H54 (cell line): ENCODE measurements at regions not wholly inside any gene's neighbourhood (a gene's known extent, or its start where the extent isn't known, plus 50 kb on each side); places are given as distances from the start of the nearest gene placed in this dataset.
"Not testable (repeated sequence)": the region's sequence is repeated elsewhere in the genome, so short reads cannot be mapped to it uniquely, and the experiment has no call there.

Experiments used
- DNase-seq: peaks from one replicate; pipeline ENCODE4 v3.0.0; 2011; ENCODE audit warnings: low spot score, mixed read lengths; ENCODE audit not compliant: insufficient read length
- FAIRE-seq: peaks from 3 replicates; lab custom pipeline; 2011; peaks lifted over from hg19 to GRCh38; lab: Jason Lieb, UNC
- POLR2A ChIP-seq: IDR thresholded peaks from 2 replicates; pipeline ENCODE4 v1.6.1; 2011; ENCODE audit warnings: low read depth, mild to moderate bottlenecking, low read length

DNA sequence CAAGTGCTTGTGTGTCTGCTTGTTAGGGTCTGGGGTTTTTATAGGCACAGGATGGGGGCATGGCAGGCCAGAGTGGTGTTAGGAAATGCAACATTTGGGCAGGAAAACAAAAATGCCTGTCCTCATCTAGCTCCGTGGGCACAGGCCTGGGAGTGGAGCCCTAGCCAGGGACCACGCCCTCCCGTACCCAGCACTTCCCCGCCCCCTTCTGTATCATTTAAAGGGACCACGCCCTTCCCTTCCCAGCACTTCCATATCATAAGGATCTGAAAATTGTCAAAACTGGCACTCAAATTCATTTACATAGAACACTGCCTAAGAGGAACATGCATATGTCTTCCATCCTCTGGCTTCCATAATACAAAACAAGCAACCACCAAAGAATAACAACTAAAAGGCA, 185.8 kb downstream of the B3GLCT start:
- DNase-seq = no peak
- no peak for TF ChIP-seq POLR2A
- FAIRE-seq = no peak

DNA sequence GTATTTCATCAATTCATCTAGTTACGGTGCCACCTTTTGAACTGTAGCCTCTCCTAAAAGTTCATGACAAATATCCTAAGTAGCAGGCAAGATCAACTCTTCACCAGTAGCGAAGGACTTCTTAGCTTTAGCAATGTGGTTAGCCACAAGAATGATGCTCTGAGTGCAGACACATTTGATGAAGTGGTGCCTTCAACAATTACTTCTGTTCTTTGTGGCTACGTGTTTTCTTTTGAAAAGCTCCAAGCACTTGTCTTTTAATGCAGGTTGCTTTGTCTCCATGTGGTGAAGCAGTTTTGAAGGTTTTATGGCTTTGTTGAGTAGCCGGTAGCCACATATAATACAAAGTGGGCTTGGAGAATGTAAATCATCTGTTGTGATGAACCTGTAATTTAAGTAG, 194.7 kb downstream of the B3GLCT start:
- FAIRE-seq = no peak
- no peak for DNase-seq
- no peak for TF ChIP-seq POLR2A

DNA sequence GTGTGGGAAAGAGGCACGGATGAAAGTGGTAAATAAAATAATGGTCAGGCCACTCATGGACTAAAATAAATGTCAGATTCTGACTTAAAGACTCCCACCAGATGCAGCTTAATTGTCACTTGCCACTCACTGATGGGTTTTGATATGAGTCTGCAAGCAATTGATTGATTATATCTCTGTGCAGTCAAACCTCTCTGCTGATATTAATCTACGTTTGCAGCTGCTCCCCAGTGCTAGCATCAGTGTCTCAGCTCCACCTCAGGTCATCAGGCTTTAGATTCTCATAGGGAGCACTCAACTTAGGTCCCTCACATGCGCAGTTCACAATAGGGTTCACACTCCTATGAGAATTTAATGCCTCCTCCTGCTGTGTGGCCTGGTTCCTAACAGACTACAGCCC, 195.3 kb downstream of the B3GLCT start:
- DNase-seq = no peak
- no peak for TF ChIP-seq POLR2A
- no peak for FAIRE-seq

DNA sequence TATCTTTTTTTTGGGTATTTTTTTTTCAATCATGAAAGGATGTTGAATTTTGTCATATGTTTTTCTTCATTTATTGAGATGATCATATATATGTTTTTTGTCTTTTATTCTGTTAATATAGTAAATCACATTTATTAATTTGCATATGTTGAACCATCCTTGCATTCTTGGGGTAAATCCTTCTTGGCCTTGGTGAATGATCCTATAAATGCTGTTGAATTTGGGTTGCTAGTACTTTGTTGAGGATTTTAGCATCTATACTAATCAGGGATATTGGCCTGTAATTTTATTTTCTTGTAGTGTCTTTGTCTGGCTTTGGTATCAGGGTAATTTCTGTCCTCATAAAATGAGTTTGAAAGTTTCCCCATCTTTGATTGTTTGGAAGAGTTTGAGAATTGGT, 199.9 kb downstream of the B3GLCT start:
- no peak for TF ChIP-seq POLR2A
- no peak for DNase-seq
- FAIRE-seq = no peak

DNA sequence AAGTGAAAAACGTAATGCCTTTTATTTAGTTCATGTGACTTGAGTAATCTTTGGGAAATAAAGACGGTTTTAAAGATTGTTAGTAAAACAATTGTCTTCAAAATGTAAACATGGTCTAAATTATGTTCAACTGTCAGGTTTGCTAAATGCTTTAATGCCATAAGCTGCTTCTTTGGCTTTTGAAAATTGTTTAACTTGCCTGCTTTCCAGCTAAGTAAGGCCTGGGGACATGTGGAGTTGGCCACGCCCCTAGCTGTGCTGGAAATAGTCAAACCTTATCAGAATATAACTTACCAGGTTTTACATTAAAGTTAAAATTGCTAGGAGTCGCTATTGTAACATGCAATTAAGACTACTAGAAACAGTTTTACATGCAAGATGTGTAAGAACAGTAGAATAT, 203.9 kb downstream of the B3GLCT start:
- not testable (repeated sequence) for DNase-seq, FAIRE-seq

DNA sequence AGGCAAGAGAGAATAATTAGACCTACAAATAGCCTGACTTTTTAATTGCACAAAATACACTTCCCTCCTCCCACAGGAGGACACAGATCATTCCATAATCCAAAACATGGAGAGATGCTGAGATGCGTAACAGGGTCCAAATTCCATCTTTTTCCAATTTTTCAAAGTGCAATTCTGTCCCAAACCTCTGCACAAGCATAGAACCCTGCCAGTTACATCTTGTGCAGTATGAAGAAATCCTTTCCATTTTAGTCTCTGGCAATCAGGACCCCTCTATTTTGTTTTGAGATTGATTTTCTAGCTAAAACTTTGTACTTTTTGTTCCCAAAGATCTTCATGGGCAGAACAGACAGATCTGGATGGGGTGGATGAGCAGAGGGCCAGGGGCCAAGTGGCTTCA, 209.2 kb downstream of the B3GLCT start:
- no peak for FAIRE-seq
- TF ChIP-seq POLR2A = no peak

DNA sequence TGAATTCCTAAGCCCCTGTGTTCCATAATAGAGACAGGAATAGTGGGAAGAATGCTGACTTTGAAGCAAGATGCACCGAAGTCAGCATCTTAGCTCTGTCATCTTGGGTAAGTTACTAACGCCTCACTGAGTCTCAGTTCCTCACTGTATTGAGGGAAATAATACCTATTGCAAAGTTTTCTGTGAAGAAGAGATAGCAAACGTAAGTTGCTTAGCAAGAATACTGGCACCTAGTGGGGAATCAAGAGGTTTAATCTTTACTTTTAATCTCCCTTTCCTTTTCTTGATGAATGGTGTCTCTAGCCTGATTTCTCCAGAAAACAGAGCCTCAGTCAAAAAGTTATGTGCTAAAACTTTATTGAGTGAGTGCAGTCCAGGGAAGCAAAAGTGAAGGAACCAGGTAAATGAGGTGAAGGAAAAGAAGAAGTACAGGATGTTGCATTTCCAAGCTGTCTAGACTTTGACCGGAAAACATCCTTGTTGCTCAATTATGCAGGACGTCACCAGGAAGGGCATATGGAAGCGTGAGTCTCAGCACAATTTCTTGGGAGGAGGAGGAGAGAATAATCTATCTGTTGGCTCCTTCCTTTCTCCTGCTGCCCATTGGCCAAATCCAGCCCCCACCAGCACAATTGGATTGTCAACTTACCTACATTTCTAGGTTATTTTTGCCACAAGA, 210.0 kb downstream of the B3GLCT start:
- FAIRE-seq (no peak), DNase-seq (no peak)
- TF ChIP-seq POLR2A = no peak

More for the DNA sequence above, 209.2 kb downstream of the B3GLCT start:
- DNase-seq = no peak

DNA sequence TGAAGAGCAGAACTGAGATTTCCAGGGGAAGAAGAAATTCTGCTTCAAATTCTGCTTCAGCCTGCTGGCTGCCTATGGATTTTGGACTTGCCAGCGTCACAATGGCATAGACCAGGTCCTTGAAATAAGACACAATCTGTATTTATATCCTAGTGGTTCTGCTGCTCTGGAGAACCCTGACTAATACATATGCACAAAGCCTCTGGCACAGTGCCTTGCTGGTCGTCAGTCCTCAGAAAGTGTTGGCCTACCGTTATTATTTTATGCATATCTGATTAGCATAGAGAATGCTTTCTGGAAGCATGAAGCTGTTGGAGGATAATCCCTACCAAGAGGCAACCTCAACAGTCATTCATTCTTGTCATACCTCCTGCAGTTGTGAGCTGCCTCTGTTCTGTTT, 213.7 kb downstream of the B3GLCT start:
- no peak for TF ChIP-seq POLR2A
- DNase-seq (no peak), FAIRE-seq (no peak)

DNA sequence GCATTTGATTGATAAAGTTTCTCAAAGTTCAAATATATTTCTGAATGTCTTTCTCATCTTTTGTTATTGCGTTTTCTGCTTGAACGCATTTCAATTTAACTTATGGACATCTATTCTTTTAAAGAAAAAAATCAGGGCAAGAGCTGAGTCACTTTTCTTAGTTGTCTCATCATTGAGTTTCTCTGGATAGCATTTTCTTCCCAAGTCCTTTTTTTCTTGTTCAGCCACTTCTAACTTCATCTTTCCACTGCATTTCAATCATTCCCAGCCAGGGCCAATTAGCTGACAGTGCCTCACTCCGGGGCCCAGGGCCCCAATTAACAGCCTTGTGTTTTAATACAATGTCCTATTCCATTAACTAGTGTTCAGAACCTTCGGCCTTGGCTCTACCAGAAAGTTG, 216.3 kb downstream of the B3GLCT start:
- no peak for TF ChIP-seq POLR2A
- no peak for FAIRE-seq
- DNase-seq = no peak

DNA sequence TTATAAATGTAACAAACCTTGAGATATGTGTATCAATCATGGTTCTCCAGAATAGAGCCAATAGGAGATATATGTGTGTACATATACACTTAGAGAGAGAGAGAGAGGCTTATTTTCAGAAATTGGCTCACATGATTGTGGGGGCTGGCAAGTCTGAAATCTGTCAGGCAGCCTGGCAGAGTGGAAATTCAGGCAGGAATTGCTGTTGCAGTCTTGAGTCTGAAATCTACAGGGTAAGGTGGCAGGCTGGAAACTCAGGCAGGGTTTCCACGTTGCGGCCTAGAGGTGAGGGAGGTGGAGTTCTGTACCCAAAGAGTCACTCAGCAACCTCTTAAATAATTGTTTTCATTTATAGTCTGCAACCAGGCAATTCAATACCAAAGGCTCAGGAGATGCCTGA, 218.4 kb downstream of the B3GLCT start:
- DNase-seq = no peak
- FAIRE-seq = no peak
- no peak for TF ChIP-seq POLR2A

DNA sequence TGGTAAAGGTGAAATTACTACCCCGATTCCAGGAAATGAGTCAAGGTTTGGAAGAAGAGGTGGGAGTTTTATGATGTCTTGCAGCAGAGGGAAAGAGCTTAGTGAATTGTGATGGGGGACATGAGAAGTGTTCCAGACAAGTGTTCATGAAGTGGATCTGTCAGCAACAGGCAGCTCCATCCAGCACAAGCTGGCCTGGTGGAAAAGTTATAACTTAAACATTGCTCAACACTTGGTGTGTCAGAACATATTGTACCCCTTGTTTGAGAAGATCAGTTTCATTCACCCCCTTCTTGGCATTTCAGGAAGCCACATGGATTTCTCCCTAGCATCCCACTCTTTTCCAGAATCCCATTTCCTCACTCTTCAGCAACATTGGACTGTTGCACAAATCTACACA, 222.0 kb downstream of the B3GLCT start:
- FAIRE-seq (no peak), DNase-seq (no peak)
- no peak for TF ChIP-seq POLR2A

DNA sequence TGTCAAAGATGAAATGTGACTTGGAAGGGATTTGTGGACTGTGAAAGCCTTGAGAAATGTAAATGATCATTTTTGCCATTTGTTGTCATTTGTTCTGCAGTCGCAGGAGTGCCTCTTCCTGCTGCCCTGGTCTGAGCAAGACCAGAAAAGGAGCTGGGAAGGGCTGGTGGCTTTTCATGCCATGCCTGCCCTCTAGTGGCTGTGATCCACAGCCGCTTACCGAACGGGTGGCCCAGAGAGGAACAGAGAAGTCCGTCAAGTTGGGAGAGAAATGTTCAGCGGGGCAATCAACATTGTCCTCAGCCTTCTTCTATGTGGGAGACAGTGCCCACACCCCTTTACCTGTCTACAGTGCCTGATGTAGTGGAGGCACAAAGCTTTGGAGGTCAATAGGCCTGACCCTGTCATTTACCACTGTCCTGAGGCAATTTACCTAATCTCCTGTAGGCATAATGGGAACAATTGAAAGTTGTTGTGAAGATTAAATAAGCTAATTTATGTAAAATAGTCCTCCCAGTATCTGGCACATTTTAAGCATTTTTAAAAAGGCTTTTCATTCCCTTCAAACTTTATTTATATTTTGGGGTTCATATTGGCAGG, 224.5 kb downstream of the B3GLCT start:
- FAIRE-seq = no peak
- peak; percentile 57 for DNase-seq
- TF ChIP-seq POLR2A = no peak

DNA sequence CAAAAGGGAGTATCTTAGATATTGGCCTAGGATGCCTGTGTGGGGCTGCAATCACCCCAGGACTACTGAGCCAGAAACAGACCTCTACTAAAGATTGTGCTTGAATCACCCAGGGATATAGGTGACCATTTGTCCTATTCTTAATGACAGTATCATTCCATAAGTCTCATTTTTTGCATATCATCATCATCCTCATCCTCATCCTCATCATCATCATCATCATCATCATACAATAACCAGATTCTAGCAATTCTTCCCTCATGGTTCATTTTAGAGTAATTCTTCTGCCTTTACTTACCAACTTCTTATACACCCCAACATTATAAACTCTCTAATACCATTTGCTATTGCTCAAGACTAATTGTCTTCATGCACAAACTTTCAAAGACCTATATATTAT, 226.6 kb downstream of the B3GLCT start:
- no peak for TF ChIP-seq POLR2A
- no peak for FAIRE-seq

DNA sequence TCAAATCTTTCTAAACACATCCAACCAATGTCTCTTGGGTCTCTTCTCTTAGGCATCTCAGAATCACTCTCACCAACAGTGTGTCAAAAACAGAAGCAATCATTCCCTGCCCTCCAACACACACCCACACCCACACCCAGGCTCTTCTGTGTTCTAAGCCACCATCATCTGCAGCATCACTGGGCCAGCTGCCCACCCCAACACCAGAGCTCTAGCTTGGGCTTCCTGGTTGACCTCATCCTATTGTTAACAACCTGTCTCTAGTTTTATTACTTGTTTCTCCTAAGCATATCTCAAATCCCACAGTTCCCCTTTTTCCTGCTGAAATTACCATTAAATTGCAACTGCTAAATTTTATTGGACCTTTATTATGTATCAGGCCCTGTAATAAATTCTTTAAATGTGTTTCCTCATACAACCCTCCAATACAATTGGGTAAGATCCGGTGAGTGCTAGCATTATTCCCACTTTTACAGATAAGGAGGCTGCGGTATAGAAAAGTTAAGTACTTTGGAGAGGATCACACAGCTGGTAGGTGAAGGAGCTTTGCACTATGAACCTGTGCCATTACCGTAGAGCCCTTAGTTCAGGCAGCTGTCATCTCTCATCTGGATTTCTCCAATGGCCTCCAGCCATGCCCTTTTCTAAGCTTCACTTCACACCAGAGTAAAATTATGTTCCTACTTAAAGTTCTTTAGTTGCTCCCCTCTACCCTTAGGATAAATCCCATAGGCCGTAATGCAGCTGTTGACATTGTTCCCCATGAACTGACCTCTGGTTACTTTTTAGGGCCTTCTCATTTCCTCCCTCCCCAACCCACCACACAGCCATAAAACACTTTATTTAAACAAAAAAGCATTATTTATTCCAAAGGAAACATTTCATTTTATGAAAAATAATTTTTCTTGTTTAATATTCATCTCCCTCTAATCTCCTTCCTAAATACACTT, 227.7 kb downstream of the B3GLCT start:
- TF ChIP-seq POLR2A = no peak
- no peak for DNase-seq
- no peak for FAIRE-seq

More for the DNA sequence above, 226.6 kb downstream of the B3GLCT start:
- DNase-seq = no peak
